ENCODE measurements at regions not wholly inside any gene's neighbourhood (a gene's known extent, or its start where the extent isn't known, plus 50 kb on each side); places are given as distances from the start of the nearest gene placed in this dataset.

- no peak for TF ChIP-seq CTCF (IDR thresholded peaks at IDR 0.05; ENCODE audit: insufficient read depth, low read length, missing control alignments)
- CTCF ChIA-PET = interaction anchor here (1.3 kb wide), 1 partner anchor 202 kb away, joined by 4 read pairs; no protein-coding TSS in a partner anchor
- DNase-seq (ENCODE audit: low read depth, low spot score) = no peak
- no peak overlapping the region for H3K4me3 ChIP-seq (ENCODE audit: low read depth, low read length)
- POLR2A ChIA-PET = no interaction called here
Measured at GRCh38 chr6:74611220-74611619, 594.6 kb downstream of the COL12A1 start.

- DNase-seq (ENCODE audit: low read depth, low spot score) = no peak
- H3K4me3 ChIP-seq (ENCODE audit: low read depth, low read length) = no peak overlapping the region
- POLR2A ChIA-PET = no interaction called here
- TF ChIP-seq CTCF (IDR thresholded peaks at IDR 0.05; ENCODE audit: insufficient read depth, low read length, missing control alignments) = no peak
- CTCF ChIA-PET = no interaction called here
Measured at GRCh38 chr6:74610352-74610751, 595.5 kb downstream of the COL12A1 start.

GRCh38 chr6:74609871-74610270 is 596.0 kb downstream of the COL12A1 start:
- CTCF ChIA-PET = no interaction called here
- DNase-seq (ENCODE audit: low read depth, low spot score) = no peak
- POLR2A ChIA-PET = no interaction called here
- H3K4me3 ChIP-seq (ENCODE audit: low read depth, low read length) = no peak overlapping the region
- TF ChIP-seq CTCF (IDR thresholded peaks at IDR 0.05; ENCODE audit: insufficient read depth, low read length, missing control alignments) = no peak

- no peak for TF ChIP-seq CTCF (IDR thresholded peaks at IDR 0.05; ENCODE audit: insufficient read depth, low read length, missing control alignments)
- no peak for DNase-seq (ENCODE audit: low read depth, low spot score)
- POLR2A ChIA-PET = interaction anchor here (0.8 to 1.2 kb wide), 3 partner anchors 64 to 598 kb away, joined by 3 to 4 read pairs (median 3); partner anchors contain the start of gene COL12A1
- CTCF ChIA-PET = interaction anchor here (0.8 to 1.6 kb wide), 3 partner anchors 197 to 385 kb away, joined by 3 to 4 read pairs (median 3); no protein-coding TSS in a partner anchor
- H3K4me3 ChIP-seq (ENCODE audit: low read depth, low read length) = no peak overlapping the region
Measured at GRCh38 chr6:74607934-74608333, 597.9 kb downstream of the COL12A1 start.

DNA sequence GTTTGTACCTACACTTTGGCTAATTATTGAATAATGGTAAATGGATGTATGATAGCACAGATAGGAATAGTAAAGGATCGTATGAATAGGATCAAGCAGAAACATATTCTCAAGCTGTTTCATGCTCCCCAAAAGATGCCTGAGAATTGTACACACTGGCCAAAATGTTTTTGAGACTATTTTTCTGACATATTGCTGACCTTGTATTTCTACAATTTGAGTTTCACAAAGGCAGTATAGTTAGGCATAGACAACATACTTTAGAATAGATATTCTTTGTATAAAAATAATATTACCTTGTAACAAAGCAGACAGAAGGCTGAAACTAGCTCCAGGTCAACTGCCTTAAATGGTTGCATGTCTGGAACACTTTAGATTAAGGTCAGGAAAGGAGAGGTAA is 598.4 kb downstream of the COL12A1 start:
- DNase-seq (ENCODE audit: low read depth, low spot score) = no peak
- TF ChIP-seq CTCF (IDR thresholded peaks at IDR 0.05; ENCODE audit: insufficient read depth, low read length, missing control alignments) = no peak
- POLR2A ChIA-PET = interaction anchor here (0.8 to 1.4 kb wide), 4 partner anchors 30 to 599 kb away, joined by 3 to 4 read pairs (median 3); partner anchors contain the start of gene COL12A1
- CTCF ChIA-PET = interaction anchor here (0.8 to 1.6 kb wide), 4 partner anchors 196 to 596 kb away, joined by 3 to 4 read pairs (median 3); no protein-coding TSS in a partner anchor
- no peak overlapping the region for H3K4me3 ChIP-seq (ENCODE audit: low read depth, low read length)

GRCh38 chr6:74606582-74607071 is 599.2 kb downstream of the COL12A1 start:
- CTCF ChIA-PET = interaction anchor here (1.2 kb wide), 1 partner anchor 597 kb away, joined by 3 read pairs; no protein-coding TSS in a partner anchor
- peak overlapping the region; percentile 13; the same call in 1 of the 2 replicates for H3K4me3 ChIP-seq (ENCODE audit: low read depth, low read length)
- TF ChIP-seq CTCF (IDR thresholded peaks at IDR 0.05; ENCODE audit: insufficient read depth, low read length, missing control alignments) = no peak
- DNase-seq (ENCODE audit: low read depth, low spot score) = peak; percentile 91
- POLR2A ChIA-PET = interaction anchor here (1.0 to 1.4 kb wide), 2 partner anchors 29 to 51 kb away, joined by 3 read pairs; no protein-coding TSS in a partner anchor
